ENCODE measurements at regions not wholly inside any gene's neighbourhood (a gene's known extent, or its start where the extent isn't known, plus 50 kb on each side); places are given as distances from the start of the nearest gene placed in this dataset.

DNA sequence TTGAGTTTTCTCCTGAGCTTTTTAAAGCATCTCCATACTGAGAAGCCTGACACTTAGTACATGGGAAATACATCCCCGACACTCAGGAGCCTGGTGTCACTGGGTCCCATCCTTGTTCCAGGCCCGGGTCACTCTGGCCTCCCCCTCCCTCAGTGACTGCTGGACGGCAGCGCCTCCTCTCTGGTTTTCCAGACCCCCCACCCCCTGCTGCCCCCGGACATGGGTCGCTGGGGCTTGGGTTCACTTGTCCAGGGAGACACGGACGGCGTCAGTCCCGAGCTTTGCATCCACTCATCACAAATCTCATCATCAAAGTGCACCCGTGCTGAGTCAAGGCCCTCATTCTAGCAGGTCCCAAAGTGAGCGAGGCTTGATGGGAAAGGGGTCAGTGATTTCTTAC, 243.0 kb downstream of the IRX2 start:
- Histone ChIP-seq H3K36me3 (no peaks in the 10 kb centered on the region), H3K4me1 (ENCODE audit: control insufficient read depth in 1 of 2, low read depth in 2 of 2) (no peaks in the 10 kb centered on the region), H3K27ac (no peak overlapping the region), H3K9me3 (no peaks in the 10 kb centered on the region), H3K4me3 (no peak overlapping the region), H3K27me3 (replicated peaks; ENCODE audit: insufficient read depth) (no peaks in the 10 kb centered on the region)
- TF ChIP-seq, protein P1, sequence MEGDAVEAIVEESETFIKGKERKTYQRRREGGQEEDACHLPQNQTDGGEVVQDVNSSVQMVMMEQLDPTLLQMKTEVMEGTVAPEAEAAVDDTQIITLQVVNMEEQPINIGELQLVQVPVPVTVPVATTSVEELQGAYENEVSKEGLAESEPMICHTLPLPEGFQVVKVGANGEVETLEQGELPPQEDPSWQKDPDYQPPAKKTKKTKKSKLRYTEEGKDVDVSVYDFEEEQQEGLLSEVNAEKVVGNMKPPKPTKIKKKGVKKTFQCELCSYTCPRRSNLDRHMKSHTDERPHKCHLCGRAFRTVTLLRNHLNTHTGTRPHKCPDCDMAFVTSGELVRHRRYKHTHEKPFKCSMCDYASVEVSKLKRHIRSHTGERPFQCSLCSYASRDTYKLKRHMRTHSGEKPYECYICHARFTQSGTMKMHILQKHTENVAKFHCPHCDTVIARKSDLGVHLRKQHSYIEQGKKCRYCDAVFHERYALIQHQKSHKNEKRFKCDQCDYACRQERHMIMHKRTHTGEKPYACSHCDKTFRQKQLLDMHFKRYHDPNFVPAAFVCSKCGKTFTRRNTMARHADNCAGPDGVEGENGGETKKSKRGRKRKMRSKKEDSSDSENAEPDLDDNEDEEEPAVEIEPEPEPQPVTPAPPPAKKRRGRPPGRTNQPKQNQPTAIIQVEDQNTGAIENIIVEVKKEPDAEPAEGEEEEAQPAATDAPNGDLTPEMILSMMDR (IDR thresholded peaks at IDR 0.05), result no peak
- ATAC-seq (ENCODE audit: insufficient number of reproducible peaks, low FRiP score, low read depth), result no peak
- no peak for DNase-seq (ENCODE audit: low spot score)

DNA sequence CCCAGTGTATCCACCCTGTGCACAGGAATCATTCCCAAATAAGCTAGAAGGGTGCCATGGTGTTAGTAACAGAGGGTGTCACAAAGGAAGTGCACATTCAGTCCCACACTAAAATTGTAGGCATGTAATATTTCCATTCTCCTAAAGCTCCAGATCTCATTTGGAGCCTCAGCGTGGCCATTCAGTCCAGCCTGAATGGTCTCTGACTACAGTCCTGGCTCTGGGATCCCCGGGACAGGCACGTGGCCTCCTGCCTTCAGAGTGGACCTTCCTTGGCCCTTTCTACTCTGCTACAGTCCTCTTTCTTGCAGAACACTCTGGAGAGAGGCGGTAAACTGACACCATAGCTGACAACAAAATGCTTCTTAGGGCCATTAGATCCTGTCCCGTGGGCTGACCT, 243.9 kb downstream of the IRX2 start:
- ATAC-seq (ENCODE audit: insufficient number of reproducible peaks, low FRiP score, low read depth) (no peak), DNase-seq (ENCODE audit: low spot score) (no peak)
- Histone ChIP-seq H3K36me3 (no peaks in the 10 kb centered on the region), H3K27ac (no peak overlapping the region), H3K27me3 (replicated peaks; ENCODE audit: insufficient read depth) (no peaks in the 10 kb centered on the region), H3K9me3 (no peaks in the 10 kb centered on the region), H3K4me1 (ENCODE audit: control insufficient read depth in 1 of 2, low read depth in 2 of 2) (no peaks in the 10 kb centered on the region), H3K4me3 (no peak overlapping the region)
- TF ChIP-seq, protein P1 (IDR thresholded peaks at IDR 0.05), result no peak

DNA sequence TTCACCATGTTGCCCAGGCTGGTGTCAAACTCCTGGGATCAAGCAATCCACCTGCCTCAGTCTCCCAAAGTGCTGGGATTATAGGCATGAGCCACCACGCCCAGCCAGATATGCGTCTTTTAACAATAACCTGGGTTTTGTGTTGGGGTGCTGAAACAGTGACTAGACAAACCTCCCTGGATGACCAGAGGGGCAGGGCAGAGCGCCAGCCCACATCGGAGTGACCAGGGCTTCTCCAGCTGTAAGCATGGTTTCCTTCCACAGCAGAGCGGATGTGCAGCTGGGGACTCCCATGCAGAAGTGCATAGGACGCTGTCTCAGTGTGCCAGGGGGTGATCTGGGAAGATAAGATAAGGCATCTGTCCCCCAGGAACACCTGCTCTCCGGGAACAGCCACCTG, 244.9 kb downstream of the IRX2 start:
- ATAC-seq (ENCODE audit: insufficient number of reproducible peaks, low FRiP score, low read depth), result no peak
- H3K9me3 ChIP-seq, result no peaks in the 10 kb centered on the region
- no peaks in the 10 kb centered on the region for H3K4me1 ChIP-seq (ENCODE audit: control insufficient read depth in 1 of 2, low read depth in 2 of 2)
- H3K27me3 ChIP-seq (replicated peaks; ENCODE audit: insufficient read depth), result no peaks in the 10 kb centered on the region
- no peak for DNase-seq (ENCODE audit: low spot score)
- no peak overlapping the region for H3K27ac ChIP-seq
- TF ChIP-seq, protein P1 (IDR thresholded peaks at IDR 0.05), result no peak
- no peaks in the 10 kb centered on the region for H3K36me3 ChIP-seq
- H3K4me3 ChIP-seq, result no peak overlapping the region

DNA sequence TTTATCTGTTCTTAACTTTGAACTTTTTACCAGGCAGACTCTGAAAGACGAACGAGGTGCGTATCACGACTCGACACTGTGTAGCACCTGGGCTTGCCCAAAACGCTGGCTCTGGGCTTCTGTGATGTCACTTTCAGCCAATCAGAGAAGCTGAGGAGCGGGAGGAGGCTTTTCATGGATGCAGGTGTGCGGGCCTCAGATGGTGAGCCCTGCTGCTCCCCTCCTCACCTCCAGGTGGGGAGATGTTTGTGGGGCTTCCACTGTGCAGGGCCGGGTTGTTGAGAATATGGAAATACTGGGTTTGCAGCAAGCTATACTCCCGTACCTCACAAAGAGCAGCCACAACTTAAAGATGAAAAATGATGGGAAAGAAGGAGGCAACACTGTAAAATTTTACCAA, 246.3 kb downstream of the IRX2 start:
- no peak for DNase-seq (ENCODE audit: low spot score)
- no peak overlapping the region for H3K27ac ChIP-seq

DNA sequence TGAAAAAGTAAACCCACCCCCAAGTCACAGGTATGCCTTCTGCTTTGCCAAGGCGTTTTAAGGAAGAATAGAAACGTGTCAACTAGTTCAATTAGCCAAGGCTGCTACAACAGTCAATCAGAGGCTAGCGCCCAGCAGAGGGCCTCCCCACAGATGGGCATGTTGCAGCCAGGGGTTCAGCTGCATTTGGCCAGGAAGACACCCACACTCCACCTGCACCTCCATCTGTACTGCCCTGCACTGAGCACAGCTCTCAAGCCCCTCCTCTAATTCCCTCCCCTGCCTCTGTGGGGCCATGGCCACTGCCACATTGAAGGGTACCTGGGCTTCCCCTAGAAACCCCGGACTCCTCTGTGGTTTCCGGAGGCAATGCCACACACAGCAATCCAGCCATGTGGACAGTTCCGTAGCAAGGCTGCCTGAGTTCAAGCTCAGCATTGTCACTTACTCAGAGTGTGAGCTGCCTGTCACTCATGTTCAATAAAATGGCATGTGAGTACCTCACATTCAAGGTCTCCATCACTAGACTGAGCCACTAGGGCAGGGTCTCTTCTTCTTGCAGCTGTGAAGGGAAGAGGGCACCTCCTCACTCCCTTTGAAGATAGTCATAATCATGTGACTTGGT, 248.4 kb downstream of the IRX2 start:
- H3K27ac ChIP-seq, result no peak overlapping the region
- H3K27me3 ChIP-seq (replicated peaks; ENCODE audit: insufficient read depth), result no peaks in the 10 kb centered on the region
- no peak for ATAC-seq (ENCODE audit: insufficient number of reproducible peaks, low FRiP score, low read depth)
- DNase-seq (ENCODE audit: low spot score), result no peak
- no peaks in the 10 kb centered on the region for H3K9me3 ChIP-seq
- H3K4me1 ChIP-seq (ENCODE audit: control insufficient read depth in 1 of 2, low read depth in 2 of 2), result no peaks in the 10 kb centered on the region
- H3K4me3 ChIP-seq, result no peak overlapping the region
- TF ChIP-seq, protein P1 (IDR thresholded peaks at IDR 0.05), result no peak
- H3K36me3 ChIP-seq, result no peaks in the 10 kb centered on the region

More for the DNA sequence above, 246.3 kb downstream of the IRX2 start:
- Histone ChIP-seq H3K27me3 (replicated peaks; ENCODE audit: insufficient read depth) (no peaks in the 10 kb centered on the region), H3K9me3 (no peaks in the 10 kb centered on the region), H3K4me3 (no peak overlapping the region), H3K4me1 (ENCODE audit: control insufficient read depth in 1 of 2, low read depth in 2 of 2) (no peaks in the 10 kb centered on the region), H3K36me3 (no peaks in the 10 kb centered on the region)
- TF ChIP-seq, protein P1 (IDR thresholded peaks at IDR 0.05), result no peak
- no peak for ATAC-seq (ENCODE audit: insufficient number of reproducible peaks, low FRiP score, low read depth)
